GM19455 (cell line): ENCODE measurements at regions not wholly inside any gene's neighbourhood (a gene's known extent, or its start where the extent isn't known, plus 50 kb on each side); places are given as distances from the start of the nearest gene placed in this dataset.
"Not testable (repeated sequence)": the region's sequence is repeated elsewhere in the genome, so short reads cannot be mapped to it uniquely, and the experiment has no call there.

Source experiments
- ATAC-seq: cut with Tn5 transposase; IDR thresholded peaks from one replicate; pipeline ENCODE4 v1.9.1; 2021; ENCODE audit not compliant: unreplicated experiment

DNA sequence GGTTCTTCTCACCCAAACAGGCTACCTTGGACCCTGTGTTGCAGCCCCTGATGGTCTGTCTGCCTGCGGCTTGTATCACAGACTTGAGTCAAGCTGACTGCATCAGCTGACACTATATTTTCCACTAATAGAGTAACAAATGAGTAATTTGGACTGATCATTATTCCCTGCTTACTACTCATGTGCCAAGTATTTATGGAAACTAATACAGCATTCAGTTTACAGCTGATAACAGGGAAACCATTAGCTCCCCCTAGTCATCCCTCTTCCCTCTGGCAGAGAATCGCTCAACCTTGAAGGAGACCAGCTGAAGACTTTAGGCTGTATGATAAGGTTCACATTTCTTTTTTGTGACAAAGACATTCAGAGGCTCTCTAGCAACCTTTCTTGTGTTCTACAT, 116.6 kb upstream of the SYT6 start:
- no peak for ATAC-seq

DNA sequence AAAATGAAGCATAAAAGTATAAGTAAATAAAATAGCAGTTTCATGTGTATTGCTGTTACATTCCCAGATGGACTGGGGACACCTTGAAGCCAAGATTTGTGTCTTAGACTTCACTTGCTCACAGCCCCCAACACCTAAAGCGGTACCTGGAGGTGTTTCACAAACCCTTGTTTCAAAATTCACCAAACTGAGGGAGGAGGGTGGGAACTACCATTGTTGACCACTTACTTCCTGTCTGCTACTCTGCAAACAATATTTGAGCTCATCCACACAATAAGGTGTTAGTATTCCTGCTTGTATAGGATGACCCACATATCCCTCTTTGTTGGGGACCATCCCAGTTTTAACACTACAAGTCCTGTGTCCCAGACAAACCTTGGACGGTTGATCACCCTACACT, 115.9 kb upstream of the SYT6 start:
- no peak for ATAC-seq

DNA sequence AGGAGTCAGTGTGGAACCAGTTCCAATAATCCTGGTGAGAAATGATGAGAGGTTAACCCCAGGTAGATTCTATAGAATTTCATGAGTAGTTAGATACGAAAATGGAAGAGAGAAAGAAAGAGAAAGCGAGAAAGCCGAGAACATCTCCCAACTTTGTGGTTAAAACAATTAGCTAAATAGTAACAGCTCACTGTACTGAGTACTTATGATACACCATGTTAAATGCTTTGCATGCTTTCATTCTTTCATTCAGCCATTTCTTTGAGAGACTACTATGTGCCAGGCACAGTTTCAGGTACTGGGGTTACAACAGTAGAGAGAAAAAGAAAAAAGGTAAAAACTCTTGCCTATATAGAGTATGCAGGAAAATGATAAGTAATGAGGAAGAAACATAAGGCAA, 109.7 kb upstream of the SYT6 start:
- ATAC-seq = no peak

DNA sequence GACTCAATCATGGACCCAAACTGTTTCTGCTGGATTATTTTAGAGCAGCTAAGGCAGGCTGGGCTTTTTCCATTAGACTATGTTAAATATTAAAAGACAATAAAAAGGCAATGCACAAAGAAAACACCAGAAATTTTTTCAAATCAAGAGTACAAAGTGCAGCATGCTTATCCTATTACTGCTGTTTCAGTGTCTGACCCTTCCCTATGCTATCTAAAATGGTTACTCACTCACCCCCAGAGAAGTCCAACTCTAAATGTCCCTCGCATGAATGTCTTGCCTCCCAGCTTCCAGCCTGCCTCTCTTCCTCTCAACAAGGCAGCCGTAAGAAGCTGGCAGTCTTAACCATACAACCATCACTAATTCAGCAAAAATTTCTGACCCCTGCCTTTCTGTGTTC, 108.7 kb upstream of the SYT6 start:
- no peak for ATAC-seq

DNA sequence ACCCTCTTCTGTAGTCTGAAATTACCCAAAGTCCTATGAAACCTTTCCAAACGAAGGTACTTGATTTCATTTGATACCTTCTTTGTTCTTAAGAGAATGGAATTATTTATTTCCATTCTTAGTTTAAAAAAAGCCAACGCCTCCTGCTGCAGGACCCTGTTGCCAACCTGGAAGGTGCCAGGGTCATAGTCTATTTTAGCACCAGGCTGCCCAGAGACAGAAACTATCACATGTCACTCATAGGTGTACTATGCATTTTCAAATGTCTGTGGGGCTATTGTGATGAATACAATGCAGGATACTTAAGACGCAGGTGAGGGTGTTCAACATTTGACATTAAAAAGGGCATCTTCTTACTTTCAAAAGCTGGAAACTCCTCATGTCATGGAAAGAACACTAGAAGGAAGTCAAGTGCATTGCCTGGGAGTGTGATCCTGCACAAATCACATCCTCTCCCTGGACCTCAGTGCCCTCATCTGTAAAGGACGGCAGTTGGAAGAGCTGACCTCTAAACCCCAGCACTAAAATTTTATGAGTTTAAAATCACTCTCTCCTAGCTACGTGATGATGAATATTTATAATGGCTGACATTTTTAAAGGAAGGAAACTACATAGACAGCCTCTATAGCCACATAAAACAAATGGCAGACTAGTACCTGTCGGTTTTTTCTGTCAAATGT, 107.3 kb upstream of the SYT6 start:
- ATAC-seq = no peak

DNA sequence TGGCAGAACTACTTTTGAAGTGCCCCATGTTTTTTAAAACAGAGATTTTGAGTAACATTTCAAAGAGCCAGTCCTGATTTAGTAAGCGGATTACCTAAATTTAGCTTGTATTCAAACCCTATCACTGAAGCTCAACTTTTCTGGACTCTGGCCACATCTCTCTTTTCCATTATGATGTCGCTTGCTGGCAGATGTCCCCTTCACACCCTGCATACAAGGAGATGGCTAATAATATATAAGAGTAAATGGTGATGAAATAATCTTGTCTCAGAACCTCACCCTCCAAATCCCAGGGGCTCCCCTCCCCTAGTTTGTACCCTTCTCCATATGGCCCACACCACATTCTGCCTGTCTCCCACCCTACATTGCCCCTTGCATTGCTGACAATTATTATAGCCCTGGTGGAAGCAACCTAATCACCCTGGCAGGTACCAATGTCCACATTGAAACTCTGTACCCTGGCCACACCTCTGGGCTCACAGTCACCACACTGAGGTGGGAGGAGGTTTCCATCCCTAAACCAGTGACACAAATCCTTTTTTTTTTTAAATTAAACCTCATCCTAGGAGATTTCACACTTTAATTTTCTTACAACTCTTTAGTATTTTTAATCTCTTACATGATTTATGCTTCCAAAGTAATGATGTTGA, 106.0 kb upstream of the SYT6 start:
- ATAC-seq = no peak

DNA sequence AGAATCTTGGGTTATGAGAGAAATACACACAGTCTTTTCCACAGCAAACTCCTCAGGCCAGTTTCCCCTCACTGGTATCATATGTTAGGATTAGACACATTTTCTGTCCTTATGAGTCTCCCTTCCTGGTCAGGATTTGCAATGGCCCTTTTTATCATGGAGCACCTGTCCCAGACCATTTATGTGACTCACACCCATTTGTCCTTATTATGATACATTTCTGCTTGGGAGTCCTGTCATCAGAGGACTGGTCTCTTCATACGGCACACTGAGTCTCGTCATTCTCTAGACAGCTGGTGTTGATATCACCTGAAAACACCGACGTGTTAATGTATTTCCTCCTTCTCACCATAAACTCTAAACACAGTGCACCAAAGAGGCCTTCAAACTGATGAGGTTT, 105.0 kb upstream of the SYT6 start:
- no peak for ATAC-seq

DNA sequence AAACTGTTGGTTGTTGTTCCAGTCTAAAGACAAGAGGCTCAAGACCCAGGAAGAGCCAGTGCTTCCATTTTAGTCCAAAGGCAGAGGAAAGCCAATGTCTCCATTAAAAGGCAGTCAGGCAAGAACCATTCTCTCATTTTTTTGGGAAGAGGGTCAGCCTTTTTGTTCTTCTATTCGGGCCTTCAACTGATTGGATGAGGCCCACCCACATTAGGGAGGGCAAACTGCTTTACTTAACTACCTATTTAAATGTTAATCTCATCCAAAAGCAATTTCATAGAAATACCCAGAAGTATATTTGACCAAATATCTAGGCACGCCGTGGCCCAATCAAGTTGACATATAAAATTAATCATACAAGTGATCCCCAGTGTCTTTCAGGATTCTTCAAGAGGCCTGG, 104.4 kb upstream of the SYT6 start:
- ATAC-seq = no peak

DNA sequence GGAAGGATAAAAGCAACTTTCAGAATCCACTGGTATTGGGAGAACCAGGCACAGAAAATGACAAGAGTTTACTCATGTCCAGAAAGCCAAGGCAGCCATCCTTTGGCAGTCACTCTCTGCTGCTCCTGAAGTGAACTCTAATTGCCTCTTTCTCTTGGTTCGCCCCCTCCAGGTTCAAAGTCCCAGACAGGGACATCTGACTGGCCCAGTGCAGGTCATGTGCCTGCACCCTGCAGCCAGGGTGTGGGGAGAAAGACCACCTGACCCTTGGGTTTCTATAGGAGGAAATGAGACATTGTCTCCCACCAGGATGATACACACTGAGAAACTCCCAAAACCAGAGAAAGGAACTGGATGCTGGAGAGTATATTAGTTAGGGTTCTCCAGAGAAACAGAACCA, 103.9 kb upstream of the SYT6 start:
- ATAC-seq = no peak

DNA sequence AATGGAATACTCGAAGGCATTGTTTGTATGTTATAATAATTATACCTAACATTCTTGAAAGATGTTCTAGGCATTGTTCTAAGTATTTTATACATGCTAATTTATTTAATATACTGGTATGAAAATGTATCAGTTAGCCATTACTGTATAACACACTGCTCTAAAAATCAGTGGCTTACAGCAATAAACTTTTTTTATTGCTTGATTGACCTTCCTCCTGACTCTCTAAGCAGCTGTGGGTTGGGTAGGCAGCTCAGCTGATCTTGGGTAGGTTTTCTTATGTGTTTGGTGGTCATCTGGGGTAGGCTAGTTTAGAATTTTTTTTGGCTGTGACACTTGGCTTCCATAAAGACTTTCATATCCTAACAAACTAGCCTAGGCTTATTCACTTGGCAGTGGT, 100.2 kb upstream of the SYT6 start:
- ATAC-seq = no peak

DNA sequence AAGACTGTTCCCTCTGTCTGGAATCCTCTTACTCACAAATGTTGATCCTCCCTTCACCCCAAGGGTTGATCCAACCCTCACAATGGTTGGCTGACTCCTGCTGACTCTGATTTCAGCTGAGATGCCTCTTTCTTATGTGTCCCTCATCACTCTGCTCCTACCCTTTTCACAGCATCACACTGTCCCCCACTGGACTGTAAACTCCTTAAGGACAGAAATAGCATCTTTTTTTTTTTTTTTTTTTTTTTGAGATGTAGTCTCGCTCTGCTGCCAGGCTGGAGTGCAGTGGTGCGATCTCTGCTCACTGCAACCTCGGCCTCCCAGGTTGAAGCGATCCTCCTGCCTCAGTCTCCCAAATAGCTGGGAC, 97.9 kb upstream of the SYT6 start:
- ATAC-seq = no peak

DNA sequence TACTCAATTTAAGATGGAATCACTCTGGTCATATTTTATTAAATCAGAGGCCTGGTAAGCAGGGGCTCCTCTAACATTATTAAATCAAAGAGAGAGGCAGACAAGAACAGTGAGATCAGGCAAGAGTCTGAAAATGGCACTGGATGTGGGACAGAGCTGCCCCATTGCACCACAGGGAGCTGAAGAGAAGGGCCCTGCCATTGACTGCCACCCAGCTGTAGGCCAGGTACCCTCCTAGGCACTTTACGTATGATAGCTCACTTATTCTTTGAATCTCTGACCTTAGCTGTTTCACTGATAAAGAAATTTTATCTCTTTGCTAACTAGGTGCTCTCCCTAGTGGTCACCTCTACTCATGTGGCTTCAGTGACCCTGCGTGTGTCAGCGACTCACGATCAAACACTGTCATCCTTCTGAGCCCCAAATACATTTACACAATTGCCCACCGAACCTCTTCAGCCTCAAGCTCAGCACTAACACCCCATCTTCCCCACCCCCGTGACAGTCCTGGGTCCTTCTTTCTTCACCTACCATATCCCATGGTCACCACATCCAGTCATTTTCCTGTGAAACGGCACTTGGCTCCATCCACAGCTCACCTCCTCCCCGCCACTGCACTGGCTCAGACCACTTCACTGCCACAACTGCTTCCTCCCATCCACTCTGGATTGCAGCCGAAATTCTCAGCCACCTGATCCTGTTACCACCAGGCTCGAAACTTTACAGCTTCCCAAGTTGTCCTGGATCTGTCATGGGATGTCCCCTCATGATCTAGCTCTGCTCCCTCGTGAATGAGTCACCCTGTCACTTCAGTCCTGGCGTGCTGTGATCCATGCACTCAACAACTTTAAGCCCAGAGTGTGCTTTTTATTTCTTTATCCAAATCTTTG, 97.3 kb upstream of the SYT6 start:
- ATAC-seq = no peak

DNA sequence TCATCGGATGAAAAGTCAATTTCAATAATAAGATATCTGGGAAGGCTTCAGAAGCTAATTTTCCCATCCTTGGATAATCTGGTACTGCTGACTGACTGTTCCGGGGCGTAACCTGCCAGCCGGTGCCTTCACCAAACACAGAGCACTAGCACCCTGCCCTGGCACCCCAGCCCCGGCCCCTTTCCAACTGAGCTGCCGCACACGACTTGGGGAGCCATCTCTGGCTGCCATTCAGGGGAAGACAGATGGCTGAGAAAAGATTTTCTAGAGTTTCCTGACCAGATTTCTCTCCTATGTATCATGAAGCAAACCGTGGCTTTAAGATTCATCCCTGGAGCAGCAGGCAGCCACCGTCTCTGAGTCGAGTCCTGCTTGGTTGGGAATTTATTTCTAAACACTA, 96.0 kb upstream of the SYT6 start:
- ATAC-seq = no peak

DNA sequence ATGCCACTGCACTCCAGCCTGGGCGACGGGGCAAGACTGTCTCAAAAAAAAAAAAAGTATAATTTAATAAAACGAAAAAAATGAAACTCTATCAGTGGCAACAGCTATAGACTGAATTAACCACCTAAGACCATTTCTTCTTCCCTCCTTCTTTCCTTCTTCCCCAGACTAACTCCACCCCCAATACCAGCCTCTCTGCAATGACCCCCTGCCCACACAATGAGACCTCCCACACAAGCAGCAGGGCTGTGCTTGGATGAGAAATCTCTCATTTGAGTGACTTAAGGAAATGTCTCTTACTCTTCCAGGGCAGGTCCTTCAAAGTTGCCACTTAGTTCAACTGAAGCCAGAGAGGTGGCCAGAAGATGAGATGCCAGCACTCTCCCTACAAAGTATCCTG, 94.5 kb upstream of the SYT6 start:
- ATAC-seq = no peak

DNA sequence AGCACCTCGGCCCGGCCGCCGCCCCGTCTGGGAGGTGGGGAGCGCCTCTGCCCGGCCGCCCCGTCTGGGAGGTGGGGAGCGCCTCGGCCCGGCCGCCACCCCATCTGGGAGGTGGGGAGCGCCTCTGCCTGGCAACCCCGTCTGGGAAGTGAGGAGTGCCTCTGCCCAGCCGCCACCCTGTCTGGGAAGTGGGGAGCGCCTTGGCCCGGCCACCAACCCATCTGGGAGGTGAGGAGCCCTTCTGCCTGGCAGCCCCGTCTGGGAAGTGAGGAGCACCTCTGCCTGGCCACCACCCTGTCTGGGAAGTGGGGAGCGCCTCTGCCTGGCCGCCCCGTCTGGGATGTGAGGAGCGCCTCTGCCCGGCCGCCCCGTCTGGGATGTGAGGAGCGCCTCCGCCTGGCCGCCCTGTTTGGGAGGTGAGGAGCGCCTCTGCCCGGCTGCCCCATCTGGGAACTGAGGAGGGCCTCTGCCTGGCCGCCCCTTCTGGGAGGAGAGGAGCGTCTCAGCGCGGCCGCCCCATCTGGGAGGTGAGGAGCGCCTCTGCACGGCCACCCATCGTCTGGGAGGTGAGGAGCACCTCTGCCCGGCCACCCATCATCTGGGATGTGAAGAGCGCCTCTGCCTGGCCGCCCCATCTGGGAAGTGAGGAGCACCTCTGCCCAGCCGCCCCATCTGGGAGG, 89.0 kb upstream of the SYT6 start:
- ATAC-seq = not testable (repeated sequence)

DNA sequence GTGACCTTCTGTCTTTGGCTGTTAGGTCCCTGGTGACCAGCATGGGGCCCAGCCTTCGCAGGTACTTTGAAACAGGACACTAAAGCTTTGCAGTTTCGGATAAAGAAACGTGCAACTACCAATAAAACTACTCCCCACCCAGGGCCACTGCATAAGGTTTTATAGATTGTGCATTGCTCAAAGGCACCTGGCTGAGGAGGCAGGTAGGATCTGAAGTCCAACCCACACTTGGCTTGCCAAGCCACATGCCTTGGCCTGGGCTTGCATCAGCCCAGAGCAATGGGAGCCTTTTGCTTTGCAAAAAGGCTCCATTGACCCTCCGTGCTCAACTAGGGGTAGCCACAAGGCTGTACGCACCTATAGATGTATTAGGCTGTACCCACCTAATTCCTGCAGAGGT, 84.4 kb upstream of the SYT6 start:
- no peak for ATAC-seq

DNA sequence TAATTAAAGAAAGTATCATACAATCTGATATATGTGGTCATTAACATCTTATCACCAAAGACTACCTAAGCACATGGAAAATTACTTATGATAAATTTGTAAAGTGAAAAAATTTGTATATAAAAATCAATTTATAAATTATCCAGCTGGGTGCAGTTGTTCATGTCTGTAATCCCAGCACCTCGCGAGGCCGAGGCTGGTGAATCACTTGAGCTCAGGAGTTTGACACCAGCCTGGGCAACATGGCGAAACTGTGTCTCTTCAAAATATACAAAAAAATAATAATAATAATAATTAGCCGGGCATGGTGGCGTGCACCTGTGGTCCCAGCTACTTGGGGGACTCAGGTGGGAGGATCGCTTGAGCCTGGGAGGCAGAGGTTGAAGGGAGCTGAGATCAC, 82.8 kb upstream of the SYT6 start:
- no peak for ATAC-seq

DNA sequence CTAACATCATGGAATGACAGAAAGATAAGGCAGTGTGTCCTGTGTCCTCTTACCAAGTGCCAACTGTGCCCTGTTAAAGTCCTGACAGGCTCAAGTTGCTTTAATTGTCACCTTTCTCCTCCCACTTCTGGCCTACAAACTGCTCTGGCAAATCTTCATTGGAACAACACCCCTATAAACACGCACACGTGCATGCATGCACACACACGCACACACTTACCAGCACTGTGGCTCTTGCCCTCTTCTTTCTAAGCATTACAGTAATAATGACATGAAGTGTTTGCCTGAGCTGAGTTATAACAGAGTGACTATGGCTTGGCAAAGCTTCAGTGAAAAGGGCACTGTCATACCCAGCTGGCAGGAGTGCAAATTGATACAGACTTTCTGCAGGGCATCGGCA, 82.3 kb upstream of the SYT6 start:
- ATAC-seq = no peak

DNA sequence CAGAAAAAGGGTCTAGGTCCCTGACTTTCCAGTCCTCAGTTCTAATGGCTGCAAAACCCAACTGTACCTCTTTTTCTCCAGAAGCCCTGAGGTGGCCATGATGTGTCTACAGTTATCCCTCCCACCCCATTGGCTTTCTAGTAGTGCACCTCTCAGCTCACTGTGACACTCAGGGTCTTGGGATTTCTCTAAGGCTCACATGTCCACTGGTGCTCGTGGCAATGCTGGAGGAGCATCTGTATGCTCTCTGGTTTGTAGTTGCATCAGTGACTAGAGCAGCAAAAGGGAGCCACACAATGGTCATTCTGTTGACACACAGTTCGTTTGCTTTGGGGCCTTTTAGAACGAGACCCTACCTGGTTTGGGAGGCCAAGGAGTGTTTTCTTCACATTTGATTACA, 81.6 kb upstream of the SYT6 start:
- no peak for ATAC-seq

DNA sequence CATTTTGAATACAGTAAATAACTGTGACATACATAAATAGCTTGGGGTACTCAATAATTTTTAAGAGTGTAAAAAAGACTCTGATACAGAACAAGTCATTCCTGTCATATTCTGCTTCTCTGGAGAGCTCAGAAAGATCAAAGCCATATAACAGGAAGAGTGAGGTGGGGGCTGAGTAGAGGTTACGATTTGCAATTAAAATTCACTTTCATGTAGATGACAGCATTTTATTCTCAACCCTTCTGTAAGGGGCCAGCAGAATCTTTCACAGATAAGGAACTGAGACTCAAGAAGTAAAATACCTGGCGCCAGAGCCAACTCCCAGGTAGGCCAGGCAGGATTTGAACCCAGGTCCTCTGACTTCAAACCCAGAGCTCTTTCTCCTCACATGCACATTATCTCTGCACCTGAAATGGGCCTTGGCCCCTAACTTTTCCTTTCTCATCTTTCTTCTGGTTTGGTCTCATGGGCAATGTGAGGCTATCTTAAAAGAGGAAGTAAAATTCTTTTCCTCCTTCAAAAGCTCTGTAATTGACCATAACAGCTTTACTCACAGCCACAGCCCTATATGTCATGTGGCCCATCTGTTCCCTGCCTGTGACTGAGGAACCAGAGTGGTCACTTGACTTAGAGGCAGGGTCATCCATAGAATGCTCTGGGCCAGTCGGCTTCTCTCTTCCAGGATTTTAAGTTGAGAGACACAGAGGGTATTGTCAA, 80.9 kb upstream of the SYT6 start:
- ATAC-seq = no peak

DNA sequence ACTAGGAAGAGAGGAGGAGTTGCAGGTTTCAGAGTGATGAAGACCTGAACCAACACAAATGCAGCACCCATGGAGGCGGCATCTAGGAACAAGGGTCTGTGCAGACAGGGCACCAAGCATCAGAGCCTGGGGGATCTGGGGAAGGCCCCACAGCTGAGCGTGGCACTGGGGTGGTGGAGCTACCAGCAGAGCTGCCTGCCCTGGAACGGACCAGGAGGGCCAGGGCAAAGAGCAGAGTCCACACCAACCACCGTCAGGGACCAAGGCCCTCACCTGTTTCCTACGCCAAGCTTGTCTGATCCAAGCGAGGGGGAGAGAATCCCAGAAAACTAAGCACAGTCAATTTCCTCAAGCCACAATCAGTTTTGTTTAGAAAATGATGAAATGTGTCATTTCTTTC, 79.0 kb upstream of the SYT6 start:
- no peak for ATAC-seq
